MCF 10A (cell line): ENCODE measurements at regions not wholly inside any gene's neighbourhood (a gene's known extent, or its start where the extent isn't known, plus 50 kb on each side); places are given as distances from the start of the nearest gene placed in this dataset.

Experiments used
- BruUV-seq: library from RNA; stranded (reverse); fragments of 400-500 nt; replicated peaks from 2 replicates; lab custom pipeline; 2021; lab: Mats Ljungman, UMichigan
- CTCF ChIA-PET: fragments of 300-600 bp; sonication (Branson Sonifier 250); formaldehyde crosslinking; extraction: SDS; loops from one replicate; lab custom pipeline; 2021; ENCODE audit warnings: antibody characterized with exemption, inconsistent platforms; lab: Yijun Ruan, JAX
- POLR2A ChIA-PET: fragments of 300-600, 350-650 bp; sonication (Branson Sonifier 250); formaldehyde crosslinking; extraction: SDS; loops from one replicate; lab custom pipeline; 2020; ENCODE audit warnings: antibody characterized with exemption, inconsistent platforms; lab: Yijun Ruan, JAX
- DNase-seq: peaks from one replicate; pipeline ENCODE4 v3.0.0-alpha.2; 2018; ENCODE audit not compliant: unreplicated experiment
- H3K27ac Mint-ChIP-seq: one replicate; pipeline ENCODE4 v1.8.0; 2022; ENCODE audit warnings: mild to moderate bottlenecking, low read depth, mixed read lengths; ENCODE audit not compliant: unreplicated experiment
- H3K27me3 Mint-ChIP-seq: one replicate; pipeline ENCODE4 v1.8.0; 2022; ENCODE audit warnings: mixed read lengths; ENCODE audit not compliant: insufficient read depth, unreplicated experiment
- H3K36me3 Mint-ChIP-seq: one replicate; pipeline ENCODE4 v1.8.0; 2022; ENCODE audit warnings: mild to moderate bottlenecking, moderate library complexity, mixed read lengths; ENCODE audit not compliant: insufficient read depth, unreplicated experiment
- H3K4me1 Mint-ChIP-seq: one replicate; pipeline ENCODE4 v1.8.0; 2022; ENCODE audit warnings: mixed read lengths; ENCODE audit not compliant: insufficient read depth, unreplicated experiment
- H3K4me3 Mint-ChIP-seq: one replicate; pipeline ENCODE4 v1.8.0; 2022; ENCODE audit warnings: mild to moderate bottlenecking, moderate library complexity, mixed read lengths; ENCODE audit not compliant: unreplicated experiment
- H3K9me3 Mint-ChIP-seq: one replicate; pipeline ENCODE4 v1.8.0; 2022; ENCODE audit warnings: mixed read lengths; ENCODE audit not compliant: unreplicated experiment
- intact Hi-C: fragments of 100-400 bp; cut with micrococcal nuclease; formaldehyde crosslinking; loops from 2 replicates; pipeline ENCODE4 v1.14.1; 2022
- TF ChIP-seq, protein P1 (sequence below): fragments of 200-600 bp; IDR thresholded peaks from one replicate; pipeline ENCODE4 v1.8.0; 2022; ENCODE audit warnings: antibody characterized with exemption, mild to moderate bottlenecking; ENCODE audit not compliant: unreplicated experiment

DNA sequence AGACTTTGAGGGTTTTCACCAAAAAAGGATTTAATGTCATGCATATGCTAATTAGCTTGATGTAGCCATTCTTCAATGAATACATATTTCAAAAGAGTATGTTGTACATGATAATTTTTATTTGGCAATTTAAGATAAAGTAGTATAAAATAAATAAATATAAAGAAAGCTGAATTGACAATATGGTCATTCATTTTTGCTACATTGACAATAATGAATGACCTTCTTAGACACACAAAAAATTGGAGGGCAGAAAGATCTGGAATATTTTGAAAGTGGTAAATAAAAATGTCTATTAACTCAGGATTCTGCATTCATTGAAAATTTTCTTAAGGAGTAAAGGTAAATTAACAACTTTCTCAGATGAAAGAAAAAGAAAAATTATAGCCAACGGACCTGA, 324.8 kb upstream of the FTMT start:
- ChIA-PET POLR2A (no interaction called here), CTCF (no interaction called here)
- no peak for DNase-seq
- Mint-ChIP-seq H3K27ac (no peak overlapping the region), H3K36me3 (no peaks in the 10 kb centered on the region), H3K9me3 (peaks cover 8% of the 10 kb centered on the region), H3K27me3 (no peaks in the 10 kb centered on the region), H3K4me1 (no peaks in the 10 kb centered on the region), H3K4me3 (no peak overlapping the region)
- TF ChIP-seq, protein P1, sequence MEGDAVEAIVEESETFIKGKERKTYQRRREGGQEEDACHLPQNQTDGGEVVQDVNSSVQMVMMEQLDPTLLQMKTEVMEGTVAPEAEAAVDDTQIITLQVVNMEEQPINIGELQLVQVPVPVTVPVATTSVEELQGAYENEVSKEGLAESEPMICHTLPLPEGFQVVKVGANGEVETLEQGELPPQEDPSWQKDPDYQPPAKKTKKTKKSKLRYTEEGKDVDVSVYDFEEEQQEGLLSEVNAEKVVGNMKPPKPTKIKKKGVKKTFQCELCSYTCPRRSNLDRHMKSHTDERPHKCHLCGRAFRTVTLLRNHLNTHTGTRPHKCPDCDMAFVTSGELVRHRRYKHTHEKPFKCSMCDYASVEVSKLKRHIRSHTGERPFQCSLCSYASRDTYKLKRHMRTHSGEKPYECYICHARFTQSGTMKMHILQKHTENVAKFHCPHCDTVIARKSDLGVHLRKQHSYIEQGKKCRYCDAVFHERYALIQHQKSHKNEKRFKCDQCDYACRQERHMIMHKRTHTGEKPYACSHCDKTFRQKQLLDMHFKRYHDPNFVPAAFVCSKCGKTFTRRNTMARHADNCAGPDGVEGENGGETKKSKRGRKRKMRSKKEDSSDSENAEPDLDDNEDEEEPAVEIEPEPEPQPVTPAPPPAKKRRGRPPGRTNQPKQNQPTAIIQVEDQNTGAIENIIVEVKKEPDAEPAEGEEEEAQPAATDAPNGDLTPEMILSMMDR: no peak
- no TSS peak for BruUV-seq
- intact Hi-C loops: no loop called here

DNA sequence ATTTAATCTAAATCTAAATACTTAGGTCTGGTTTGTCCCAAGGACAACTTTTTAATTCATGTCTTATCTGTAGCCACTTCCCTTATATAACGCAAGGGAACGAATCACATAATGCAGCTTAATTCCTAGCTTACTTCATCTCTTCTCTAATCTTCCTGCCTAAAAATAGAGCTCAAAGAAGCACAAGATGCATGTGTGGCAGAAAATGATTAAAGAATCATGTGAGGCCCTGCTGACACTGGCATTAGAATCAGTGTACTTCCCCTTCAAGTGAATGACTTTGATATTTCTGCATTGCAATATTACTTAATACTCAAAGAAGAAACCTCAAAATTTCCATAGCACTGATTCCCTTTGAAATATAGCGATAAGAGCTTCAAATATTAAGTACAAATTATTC, 317.9 kb upstream of the FTMT start:
- H3K4me3 Mint-ChIP-seq: no peak overlapping the region
- TF ChIP-seq, protein P1: no peak
- no peaks in the 10 kb centered on the region for H3K27me3 Mint-ChIP-seq
- intact Hi-C loops: no loop called here
- H3K9me3 Mint-ChIP-seq: no peaks in the 10 kb centered on the region
- CTCF ChIA-PET: interaction anchor here (0.5 kb wide), 1 partner anchor 1063 kb away, joined by 3 read pairs; no protein-coding TSS in a partner anchor
- no peaks in the 10 kb centered on the region for H3K4me1 Mint-ChIP-seq
- BruUV-seq: no TSS peak
- no peaks in the 10 kb centered on the region for H3K36me3 Mint-ChIP-seq
- no peak for DNase-seq
- POLR2A ChIA-PET: no interaction called here
- no peak overlapping the region for H3K27ac Mint-ChIP-seq

DNA sequence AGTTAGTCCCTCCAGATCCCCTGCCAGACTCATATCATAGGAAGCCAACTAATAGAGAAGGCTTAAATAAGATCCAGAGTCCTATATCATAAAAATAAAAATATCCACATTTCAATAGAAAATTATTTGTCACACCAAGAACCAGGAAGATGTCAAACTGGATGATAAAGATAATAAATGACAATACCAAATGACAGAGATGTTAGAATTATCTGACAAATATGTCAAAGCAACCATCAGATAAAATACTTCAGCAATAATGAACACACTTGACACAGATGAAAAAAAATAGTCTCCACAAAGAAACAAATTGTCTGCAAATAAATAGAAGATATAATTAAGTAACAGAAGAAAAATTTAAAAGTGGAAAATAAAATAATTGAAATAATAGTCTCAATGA, 300.7 kb upstream of the FTMT start:
- no TSS peak for BruUV-seq
- DNase-seq: no peak
- no peaks in the 10 kb centered on the region for H3K9me3 Mint-ChIP-seq
- H3K4me3 Mint-ChIP-seq: no peak overlapping the region
- H3K36me3 Mint-ChIP-seq: no peaks in the 10 kb centered on the region
- no peak overlapping the region for H3K27ac Mint-ChIP-seq
- ChIA-PET POLR2A (no interaction called here), CTCF (interaction anchor here (0.6 kb wide), 1 partner anchor 32 kb away, joined by 4 read pairs; no protein-coding TSS in a partner anchor)
- TF ChIP-seq, protein P1: no peak
- no peaks in the 10 kb centered on the region for H3K27me3 Mint-ChIP-seq
- intact Hi-C loops: no loop called here
- no peaks in the 10 kb centered on the region for H3K4me1 Mint-ChIP-seq

DNA sequence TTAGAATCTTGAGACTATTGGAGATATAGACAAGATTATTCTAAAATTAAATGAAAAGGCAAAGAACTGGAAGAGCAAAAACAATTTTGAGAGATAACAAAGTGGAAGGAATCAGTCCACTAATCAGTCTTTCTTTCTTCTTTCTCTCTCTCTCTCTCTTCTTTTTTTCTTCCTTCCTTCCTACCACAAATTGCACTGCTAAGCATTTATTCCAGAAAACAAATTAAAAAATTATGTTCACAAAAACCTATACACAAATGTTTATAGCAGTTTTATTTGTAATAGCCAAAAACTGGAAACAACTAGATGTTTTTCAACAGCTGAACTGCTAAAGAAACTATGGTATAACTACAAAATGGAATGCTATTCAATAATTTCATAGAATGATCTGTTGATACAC, 291.9 kb upstream of the FTMT start:
- Mint-ChIP-seq H3K36me3 (no peaks in the 10 kb centered on the region), H3K4me1 (no peaks in the 10 kb centered on the region)
- no TSS peak for BruUV-seq

More for the DNA sequence above, 291.9 kb upstream of the FTMT start:
- ChIA-PET POLR2A (no interaction called here), CTCF (no interaction called here)
- Mint-ChIP-seq H3K27me3 (no peaks in the 10 kb centered on the region), H3K9me3 (peaks cover 8% of the 10 kb centered on the region), H3K27ac (no peak overlapping the region), H3K4me3 (no peak overlapping the region)
- no peak for DNase-seq
- TF ChIP-seq, protein P1: no peak
- intact Hi-C loops: no loop called here
